ENCODE measurements at regions not wholly inside any gene's neighbourhood (a gene's known extent, or its start where the extent isn't known, plus 50 kb on each side); places are given as distances from the start of the nearest gene placed in this dataset.

- TF ChIP-seq, protein P1, sequence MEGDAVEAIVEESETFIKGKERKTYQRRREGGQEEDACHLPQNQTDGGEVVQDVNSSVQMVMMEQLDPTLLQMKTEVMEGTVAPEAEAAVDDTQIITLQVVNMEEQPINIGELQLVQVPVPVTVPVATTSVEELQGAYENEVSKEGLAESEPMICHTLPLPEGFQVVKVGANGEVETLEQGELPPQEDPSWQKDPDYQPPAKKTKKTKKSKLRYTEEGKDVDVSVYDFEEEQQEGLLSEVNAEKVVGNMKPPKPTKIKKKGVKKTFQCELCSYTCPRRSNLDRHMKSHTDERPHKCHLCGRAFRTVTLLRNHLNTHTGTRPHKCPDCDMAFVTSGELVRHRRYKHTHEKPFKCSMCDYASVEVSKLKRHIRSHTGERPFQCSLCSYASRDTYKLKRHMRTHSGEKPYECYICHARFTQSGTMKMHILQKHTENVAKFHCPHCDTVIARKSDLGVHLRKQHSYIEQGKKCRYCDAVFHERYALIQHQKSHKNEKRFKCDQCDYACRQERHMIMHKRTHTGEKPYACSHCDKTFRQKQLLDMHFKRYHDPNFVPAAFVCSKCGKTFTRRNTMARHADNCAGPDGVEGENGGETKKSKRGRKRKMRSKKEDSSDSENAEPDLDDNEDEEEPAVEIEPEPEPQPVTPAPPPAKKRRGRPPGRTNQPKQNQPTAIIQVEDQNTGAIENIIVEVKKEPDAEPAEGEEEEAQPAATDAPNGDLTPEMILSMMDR (IDR thresholded peaks at IDR 0.05) = no peak
- TF ChIP-seq POLR2A (IDR thresholded peaks at IDR 0.05) = no peak
- Histone ChIP-seq H3K4me3 (no peak overlapping the region), H3K9me3 (no peaks in the 10 kb centered on the region), H3K27me3 (no peaks in the 10 kb centered on the region), H3K4me1 (no peaks in the 10 kb centered on the region), H3K36me3 (replicated peaks in 1 of 2; ENCODE audit: insufficient read depth in 1 of 2, low read depth in 2 of 2) (no peaks in the 10 kb centered on the region), H3K27ac (no peak overlapping the region)
- intact Hi-C loops (cut with DNase I) = no loop called here
- ATAC-seq (no peak), DNase-seq (no peak)
- 5 to 11% methylated on average over 5 of the region's 5 CpGs for WGBS, 2 donors
Measured at GRCh38 chr5:20575571-20575970, 587.6 kb upstream of the CDH18 start.

- intact Hi-C loops (cut with DNase I) = no loop called here
- WGBS, 2 donors = 85 to 88% methylated on average over 4 of the region's 4 CpGs
- DNase-seq = no peak
Measured at GRCh38 chr5:20574576-20574975, 586.6 kb upstream of the CDH18 start.

GRCh38 chr5:20572614-20573013 lies 584.6 kb upstream of the CDH18 start:
- H3K9me3 ChIP-seq = no peaks in the 10 kb centered on the region
- no peaks in the 10 kb centered on the region for H3K4me1 ChIP-seq
- no peak overlapping the region for H3K27ac ChIP-seq
- H3K4me3 ChIP-seq = no peak overlapping the region
- intact Hi-C loops (cut with DNase I) = no loop called here
- ATAC-seq (no peak), DNase-seq (no peak)
- TF ChIP-seq, protein P1 (IDR thresholded peaks at IDR 0.05) = peak in 3 of 7 experiments; percentile 9 to 23 (median 18)
- no peak for TF ChIP-seq POLR2A (IDR thresholded peaks at IDR 0.05)
- no peaks in the 10 kb centered on the region for H3K27me3 ChIP-seq
- no peaks in the 10 kb centered on the region for H3K36me3 ChIP-seq (replicated peaks in 1 of 2; ENCODE audit: insufficient read depth in 1 of 2, low read depth in 2 of 2)

More at GRCh38 chr5:20574576-20574975, 586.6 kb upstream of the CDH18 start:
- no peak overlapping the region for H3K4me3 ChIP-seq
- no peaks in the 10 kb centered on the region for H3K36me3 ChIP-seq (replicated peaks in 1 of 2; ENCODE audit: insufficient read depth in 1 of 2, low read depth in 2 of 2)
- no peaks in the 10 kb centered on the region for H3K4me1 ChIP-seq
- no peaks in the 10 kb centered on the region for H3K27me3 ChIP-seq
- H3K9me3 ChIP-seq = no peaks in the 10 kb centered on the region
- TF ChIP-seq, protein P1 (IDR thresholded peaks at IDR 0.05) = no peak
- TF ChIP-seq POLR2A (IDR thresholded peaks at IDR 0.05) = no peak
- no peak for ATAC-seq
- no peak overlapping the region for H3K27ac ChIP-seq

DNA sequence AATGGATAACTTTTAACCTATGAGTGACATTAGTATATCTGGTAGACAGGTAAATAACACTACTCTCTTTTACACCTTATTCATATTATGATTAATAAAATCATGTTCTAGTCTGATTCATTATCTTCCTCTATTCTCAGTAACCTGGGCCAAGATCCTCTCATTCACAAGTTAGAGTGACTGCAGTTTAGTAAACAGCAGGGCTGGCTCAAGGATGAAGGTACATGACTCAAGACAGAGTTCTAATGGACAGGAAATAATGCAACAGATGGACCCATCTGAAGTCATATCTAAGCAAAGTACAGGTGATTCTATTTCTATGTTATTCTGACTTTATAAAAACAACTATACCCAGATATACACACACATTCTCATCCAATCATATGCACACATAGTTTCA lies 582.5 kb upstream of the CDH18 start:
- no peaks in the 10 kb centered on the region for H3K27me3 ChIP-seq
- ATAC-seq = no peak
- no peak overlapping the region for H3K4me3 ChIP-seq
- H3K9me3 ChIP-seq = no peaks in the 10 kb centered on the region
- TF ChIP-seq, protein P1 (IDR thresholded peaks at IDR 0.05) = no peak
- TF ChIP-seq POLR2A (IDR thresholded peaks at IDR 0.05) = no peak
- H3K27ac ChIP-seq = no peak overlapping the region
- H3K4me1 ChIP-seq = no peaks in the 10 kb centered on the region
- intact Hi-C loops (cut with DNase I) = no loop called here
- H3K36me3 ChIP-seq (replicated peaks in 1 of 2; ENCODE audit: insufficient read depth in 1 of 2, low read depth in 2 of 2) = no peaks in the 10 kb centered on the region
- DNase-seq = no peak

DNA sequence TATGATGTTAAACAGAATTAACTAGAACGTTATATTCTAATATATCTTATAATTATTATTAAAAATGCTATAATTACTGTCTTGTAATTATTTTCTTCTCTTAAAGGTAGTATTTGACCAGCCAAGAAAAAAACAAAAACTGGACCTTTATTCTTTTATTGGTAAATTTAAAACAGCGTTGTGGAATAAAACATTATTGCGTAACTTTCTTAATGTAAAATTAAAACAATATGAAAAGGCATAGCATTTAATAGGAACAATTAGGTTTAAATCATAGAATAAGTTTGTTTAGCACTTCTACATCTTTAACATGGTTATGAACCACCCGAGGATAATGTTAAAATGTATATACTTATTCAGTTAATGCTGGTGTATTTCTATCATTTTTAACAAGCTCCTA lies 574.5 kb upstream of the CDH18 start:
- Histone ChIP-seq H3K27me3 (no peaks in the 10 kb centered on the region), H3K4me3 (no peak overlapping the region), H3K27ac (no peak overlapping the region), H3K9me3 (no peaks in the 10 kb centered on the region), H3K36me3 (replicated peaks in 1 of 2; ENCODE audit: insufficient read depth in 1 of 2, low read depth in 2 of 2) (no peaks in the 10 kb centered on the region), H3K4me1 (no peaks in the 10 kb centered on the region)
- WGBS, 2 donors = 83 to 86% methylated on average over 4 of the region's 4 CpGs
- DNase-seq (no peak), ATAC-seq (no peak)
- no peak for TF ChIP-seq POLR2A (IDR thresholded peaks at IDR 0.05)
- TF ChIP-seq, protein P1 (IDR thresholded peaks at IDR 0.05) = no peak
- intact Hi-C loops (cut with DNase I) = no loop called here
